OCI-LY7 (cell line): ENCODE measurements at regions not wholly inside any gene's neighbourhood (a gene's known extent, or its start where the extent isn't known, plus 50 kb on each side); places are given as distances from the start of the nearest gene placed in this dataset.

Source experiments
- EZH2phosphoT487 ChIP-seq: fragments of 200-600 bp; sonication (generic); IDR thresholded peaks from 2 replicates; pipeline ENCODE4 v1.6.1; 2018; ENCODE audit warnings: low read depth, borderline replicate concordance, mild to moderate bottlenecking, mixed run types, antibody characterized with exemption, low read length, moderate library complexity, mixed read lengths
- TF ChIP-seq, protein P1 (sequence below): fragments of 200-600 bp; sonication (generic); conservative IDR thresholded peaks from 2 replicates; pipeline ENCODE4 v1.5.1; 2014; ENCODE audit warnings: mild to moderate bottlenecking, antibody characterized with exemption, low read length, moderate library complexity, mixed read lengths

DNA sequence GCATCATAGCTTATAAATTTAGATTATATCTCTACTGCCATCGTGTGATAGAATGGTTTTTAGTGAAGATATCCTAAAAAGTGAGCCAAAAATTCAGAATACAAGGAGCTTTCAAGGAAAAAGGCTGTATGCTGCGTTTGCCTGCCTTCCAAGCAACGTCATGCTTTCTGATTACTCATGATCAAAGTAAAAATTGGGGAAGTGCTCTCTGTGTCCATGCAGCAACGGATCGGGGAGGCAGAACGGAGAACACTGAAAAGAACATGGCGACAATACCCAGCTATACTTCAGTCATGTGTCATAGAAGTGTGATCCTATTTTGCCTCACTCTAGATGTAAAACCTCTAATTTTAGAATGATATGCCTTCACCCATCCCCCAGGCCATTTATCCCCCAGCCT lies 185.7 kb downstream of the SUCLG1 start:
- TF ChIP-seq, protein P1, sequence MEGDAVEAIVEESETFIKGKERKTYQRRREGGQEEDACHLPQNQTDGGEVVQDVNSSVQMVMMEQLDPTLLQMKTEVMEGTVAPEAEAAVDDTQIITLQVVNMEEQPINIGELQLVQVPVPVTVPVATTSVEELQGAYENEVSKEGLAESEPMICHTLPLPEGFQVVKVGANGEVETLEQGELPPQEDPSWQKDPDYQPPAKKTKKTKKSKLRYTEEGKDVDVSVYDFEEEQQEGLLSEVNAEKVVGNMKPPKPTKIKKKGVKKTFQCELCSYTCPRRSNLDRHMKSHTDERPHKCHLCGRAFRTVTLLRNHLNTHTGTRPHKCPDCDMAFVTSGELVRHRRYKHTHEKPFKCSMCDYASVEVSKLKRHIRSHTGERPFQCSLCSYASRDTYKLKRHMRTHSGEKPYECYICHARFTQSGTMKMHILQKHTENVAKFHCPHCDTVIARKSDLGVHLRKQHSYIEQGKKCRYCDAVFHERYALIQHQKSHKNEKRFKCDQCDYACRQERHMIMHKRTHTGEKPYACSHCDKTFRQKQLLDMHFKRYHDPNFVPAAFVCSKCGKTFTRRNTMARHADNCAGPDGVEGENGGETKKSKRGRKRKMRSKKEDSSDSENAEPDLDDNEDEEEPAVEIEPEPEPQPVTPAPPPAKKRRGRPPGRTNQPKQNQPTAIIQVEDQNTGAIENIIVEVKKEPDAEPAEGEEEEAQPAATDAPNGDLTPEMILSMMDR = no peak
- TF ChIP-seq EZH2phosphoT487 = no peak
